GM12878 (cell line): ENCODE measurements at regions not wholly inside any gene's neighbourhood (a gene's known extent, or its start where the extent isn't known, plus 50 kb on each side); places are given as distances from the start of the nearest gene placed in this dataset.

Experiments
- ATAC-seq: fragments of 200-7000 bp; cut with Tn5 transposase; 3 replicates; pipeline ENCODE4 v1.9.1; 2020; ENCODE audit warnings: mild to moderate bottlenecking, moderate library complexity
- BruUV-seq: library from RNA; stranded (reverse); fragments of 400-500 nt; replicated peaks from 2 replicates; lab custom pipeline; 2021; lab: Mats Ljungman, UMichigan
- CTCF ChIA-PET: fragments of 300-600 bp; sonication (Branson Sonifier 250); formaldehyde crosslinking; extraction: SDS; loops from one replicate; lab custom pipeline; 2021; ENCODE audit warnings: inconsistent platforms; lab: Yijun Ruan, JAX
- POLR2A ChIA-PET: fragments of 350-600 bp; formaldehyde crosslinking; extraction: SDS; loops from one replicate; lab custom pipeline; 2021; ENCODE audit warnings: inconsistent platforms; lab: Charles Lee
- RAD21 ChIA-PET: fragments of 300-600 bp; sonication (Branson Sonifier 250); formaldehyde crosslinking; loops from one replicate; lab custom pipeline; 2023; ENCODE audit warnings: antibody characterized with exemption; ENCODE audit not compliant: unreplicated experiment; lab: Charles Lee
- SMC1A ChIA-PET: fragments of 300-600 bp; sonication (Branson Sonifier 250); formaldehyde crosslinking; loops from one replicate; lab custom pipeline; 2023; ENCODE audit not compliant: unreplicated experiment, uncharacterized antibody; lab: Charles Lee
- DNase-seq: peaks from one replicate; pipeline ENCODE4 v3.0.0-alpha.2; 2011; ENCODE audit warnings: low read depth, low spot score
- FAIRE-seq: peaks from 3 replicates; lab custom pipeline; 2011; peaks lifted over from hg19 to GRCh38; lab: Jason Lieb, UNC
- H2AFZ ChIP-seq: 2 replicates; pipeline ENCODE4 v1.6.0; 2011; ENCODE audit warnings: low read depth, low read length, control low read depth; ENCODE audit not compliant: control insufficient read depth
- H3K27ac ChIP-seq: 2 replicates; pipeline ENCODE4 v1.5.1; 2011; ENCODE audit warnings: control low read depth; ENCODE audit not compliant: control insufficient read depth, insufficient read depth
- H3K27me3 ChIP-seq, 2 experiments: replicated peaks in 1 of 2; 2 replicates each; pipeline versions ENCODE4 v1.6.0 to v1.6.1; 2011; ENCODE audit warnings: low read length in 1 of 2; ENCODE audit not compliant: control insufficient read depth in 2 of 2, insufficient read depth in 2 of 2
- H3K36me3 ChIP-seq, 2 experiments: 2 replicates each; pipeline ENCODE4 v1.5.1; 2011; ENCODE audit warnings: low read length in 1 of 2; ENCODE audit not compliant: control insufficient read depth in 2 of 2, insufficient read depth in 2 of 2
- H3K4me1 ChIP-seq: 2 replicates; pipeline ENCODE4 v1.6.1; 2011; ENCODE audit warnings: mild to moderate bottlenecking, low read length, moderate library complexity, mixed read lengths; ENCODE audit not compliant: control insufficient read depth, insufficient read depth
- H3K4me2 ChIP-seq: 2 replicates; pipeline ENCODE4 v1.6.0; 2011; ENCODE audit warnings: control low read depth; ENCODE audit not compliant: control insufficient read depth, insufficient read depth
- H3K4me3 ChIP-seq: fragments of 200-600 bp; sonication (generic); 2 replicates; pipeline ENCODE4 v1.5.1; 2016
- H3K79me2 ChIP-seq: 2 replicates; pipeline ENCODE4 v1.6.0; 2011; ENCODE audit warnings: low read length; ENCODE audit not compliant: control insufficient read depth, insufficient read depth
- H3K9ac ChIP-seq: 2 replicates; pipeline ENCODE4 v1.8.0; 2011; ENCODE audit warnings: low read length, control low read depth, mixed read lengths; ENCODE audit not compliant: control insufficient read depth, insufficient read depth
- H3K9me3 ChIP-seq: replicated peaks from 3 replicates; pipeline ENCODE4 v1.5.1; 2011; ENCODE audit warnings: mild to moderate bottlenecking, low read length; ENCODE audit not compliant: control insufficient read depth, insufficient read depth
- H4K20me1 ChIP-seq: 2 replicates; pipeline ENCODE4 v1.6.0; 2011; ENCODE audit not compliant: control insufficient read depth, insufficient read depth
- ASH2L ChIP-seq: fragments of 300-600, 200-600 bp; sonication (generic); IDR thresholded peaks from 2 replicates; pipeline ENCODE4 v1.6.1; 2017; ENCODE audit warnings: low read depth, mild to moderate bottlenecking, borderline replicate concordance
- BRCA1 ChIP-seq: IDR thresholded peaks from 2 replicates; pipeline ENCODE4 v1.6.1; 2011; ENCODE audit warnings: low read depth, low read length, improper control_type of control experiment
- CREB1 ChIP-seq: IDR thresholded peaks from 2 replicates; pipeline ENCODE4 v1.6.1; 2012; ENCODE audit warnings: low read depth, mild to moderate bottlenecking, inconsistent platforms
- EGR1 ChIP-seq, 2 experiments: IDR thresholded peaks; 1 replicate in 1 of 2; 2 replicates in 1 of 2; pipeline ENCODE4 v1.6.1; 2011 to 2012; ENCODE audit warnings: low read depth in 2 of 2, low read length in 2 of 2, borderline replicate concordance in 1 of 2, mild to moderate bottlenecking in 1 of 2, moderate library complexity in 1 of 2
- EP300 ChIP-seq, 2 experiments: fragments of 150-350 bp in 1 of 2; IDR thresholded peaks; 2 replicates each; pipeline ENCODE4 v1.6.1; 2011 to 2012; ENCODE audit warnings: low read depth in 2 of 2, low read length in 2 of 2, borderline replicate concordance in 1 of 2, improper control_type of control experiment in 1 of 2, inconsistent platforms in 1 of 2; ENCODE audit not compliant: control insufficient read depth in 1 of 2
- KDM1A ChIP-seq: fragments of 200-600 bp; sonication (generic); IDR thresholded peaks from 2 replicates; pipeline ENCODE4 v1.6.1; 2016; ENCODE audit warnings: borderline replicate concordance
- NBN ChIP-seq: fragments of 450-650 bp; IDR thresholded peaks from 2 replicates; pipeline ENCODE4 v1.6.1; 2016
- NR2F1 ChIP-seq: fragments of 450-650 bp; conservative IDR thresholded peaks from 2 replicates; pipeline ENCODE4 v1.6.1; 2017; ENCODE audit warnings: mild to moderate bottlenecking
- POLR2A ChIP-seq: IDR thresholded peaks from 2 replicates; pipeline ENCODE4 v1.6.1; 2011; ENCODE audit warnings: low read depth, mild to moderate bottlenecking, low read length
- POU2F2 ChIP-seq: IDR thresholded peaks from 3 replicates; pipeline ENCODE4 v1.6.1; 2011; ENCODE audit warnings: low read depth, mild to moderate bottlenecking, low read length, borderline replicate concordance
- SMAD1 ChIP-seq: fragments of 450-650 bp; IDR thresholded peaks from 2 replicates; pipeline ENCODE4 v1.6.1; 2018; ENCODE audit warnings: mild to moderate bottlenecking, low read depth; ENCODE audit not compliant: partially characterized antibody
- SREBF2 ChIP-seq: IDR thresholded peaks from 2 replicates; pipeline ENCODE4 v1.6.1; 2012; ENCODE audit warnings: mild to moderate bottlenecking, low read length
- TAF1 ChIP-seq: IDR thresholded peaks from 2 replicates; pipeline ENCODE4 v1.6.1; 2011; ENCODE audit warnings: mild to moderate bottlenecking, low read depth, low read length, borderline replicate concordance
- TARDBP ChIP-seq: IDR thresholded peaks from 2 replicates; pipeline ENCODE4 v1.6.1; 2016; ENCODE audit warnings: borderline replicate concordance
- YY1 ChIP-seq: IDR thresholded peaks from 2 replicates; pipeline ENCODE4 v1.6.1; 2011; ENCODE audit warnings: low read depth, mild to moderate bottlenecking, low read length
- ZNF274 ChIP-seq: IDR thresholded peaks from one replicate; pipeline ENCODE4 v1.8.0; 2011; ENCODE audit not compliant: insufficient read length, insufficient read depth
- WGBS: methylation state at CpG from one replicate; pipeline ENCODE4 v1.1.6; 2016; ENCODE audit warnings: low lambda C conversion rate; ENCODE audit not compliant: insufficient replicate concordance, insufficient coverage; ENCODE audit errors: missing lambda C conversion rate; 5-methylcytosine and 5-hydroxymethylcytosine counted together
- in situ Hi-C: fragments of 300-500 bp; cut with MboI; formaldehyde crosslinking; loops from 9 replicates; pipeline ENCODE4 v1.14.3; 2018; ENCODE audit warnings: mixed read lengths
- intact Hi-C: fragments of 100-400 bp; cut with micrococcal nuclease; formaldehyde crosslinking; loops from one replicate; pipeline ENCODE4 v1.14.2; 2022; ENCODE audit not compliant: unreplicated experiment
- TF ChIP-seq, protein P1 (sequence below): fragments of 450-650 bp; IDR thresholded peaks from 2 replicates; pipeline ENCODE4 v1.6.1; 2014; ENCODE audit warnings: mild to moderate bottlenecking
- TF ChIP-seq, protein P2 (sequence below): fragments of 450-650 bp; IDR thresholded peaks from 2 replicates; pipeline ENCODE4 v1.6.1; 2017; ENCODE audit warnings: mild to moderate bottlenecking

GRCh38 chr9:86500031-86500430, 145.8 kb upstream of the TUT7 start:
- TF ChIP-seq, protein P1, sequence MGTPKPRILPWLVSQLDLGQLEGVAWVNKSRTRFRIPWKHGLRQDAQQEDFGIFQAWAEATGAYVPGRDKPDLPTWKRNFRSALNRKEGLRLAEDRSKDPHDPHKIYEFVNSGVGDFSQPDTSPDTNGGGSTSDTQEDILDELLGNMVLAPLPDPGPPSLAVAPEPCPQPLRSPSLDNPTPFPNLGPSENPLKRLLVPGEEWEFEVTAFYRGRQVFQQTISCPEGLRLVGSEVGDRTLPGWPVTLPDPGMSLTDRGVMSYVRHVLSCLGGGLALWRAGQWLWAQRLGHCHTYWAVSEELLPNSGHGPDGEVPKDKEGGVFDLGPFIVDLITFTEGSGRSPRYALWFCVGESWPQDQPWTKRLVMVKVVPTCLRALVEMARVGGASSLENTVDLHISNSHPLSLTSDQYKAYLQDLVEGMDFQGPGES: no peak
- TF ChIP-seq POU2F2 (no peak), TARDBP (no peak), NBN (no peak), BRCA1 (no peak), CREB1 (no peak), POLR2A (no peak), ASH2L (no peak), NR2F1 (no peak), EGR1 (IDR thresholded peaks at IDR 0.05; ENCODE audit: borderline replicate concordance in 1 of 2, low read depth in 2 of 2, low read length in 2 of 2) (no peak), YY1 (no peak), SREBF2 (no peak), SMAD1 (no peak), KDM1A (no peak), TAF1 (no peak), ZNF274 (no peak), EP300 (IDR thresholded peaks at IDR 0.05; ENCODE audit: borderline replicate concordance in 1 of 2, control insufficient read depth in 1 of 2, low read depth in 2 of 2, low read length in 2 of 2) (no peak)
- TF ChIP-seq, protein P2, sequence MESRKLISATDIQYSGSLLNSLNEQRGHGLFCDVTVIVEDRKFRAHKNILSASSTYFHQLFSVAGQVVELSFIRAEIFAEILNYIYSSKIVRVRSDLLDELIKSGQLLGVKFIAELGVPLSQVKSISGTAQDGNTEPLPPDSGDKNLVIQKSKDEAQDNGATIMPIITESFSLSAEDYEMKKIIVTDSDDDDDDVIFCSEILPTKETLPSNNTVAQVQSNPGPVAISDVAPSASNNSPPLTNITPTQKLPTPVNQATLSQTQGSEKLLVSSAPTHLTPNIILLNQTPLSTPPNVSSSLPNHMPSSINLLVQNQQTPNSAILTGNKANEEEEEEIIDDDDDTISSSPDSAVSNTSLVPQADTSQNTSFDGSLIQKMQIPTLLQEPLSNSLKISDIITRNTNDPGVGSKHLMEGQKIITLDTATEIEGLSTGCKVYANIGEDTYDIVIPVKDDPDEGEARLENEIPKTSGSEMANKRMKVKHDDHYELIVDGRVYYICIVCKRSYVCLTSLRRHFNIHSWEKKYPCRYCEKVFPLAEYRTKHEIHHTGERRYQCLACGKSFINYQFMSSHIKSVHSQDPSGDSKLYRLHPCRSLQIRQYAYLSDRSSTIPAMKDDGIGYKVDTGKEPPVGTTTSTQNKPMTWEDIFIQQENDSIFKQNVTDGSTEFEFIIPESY: no peak
- CTCF ChIA-PET: interaction anchor here (0.8 kb wide), 1 partner anchor 10 kb away, joined by 3 read pairs; no protein-coding TSS in a partner anchor
- H4K20me1 ChIP-seq: no peaks in the 10 kb centered on the region
- no peak for FAIRE-seq
- 0% methylated on average over 1 of the region's 1 CpG for WGBS
- no peak overlapping the region for H3K9ac ChIP-seq
- H3K4me3 ChIP-seq: no peak overlapping the region
- H3K27ac ChIP-seq: no peak overlapping the region
- H3K4me2 ChIP-seq: no peak overlapping the region
- BruUV-seq: no TSS peak
- no peaks in the 10 kb centered on the region for H3K79me2 ChIP-seq
- H3K4me1 ChIP-seq: no peaks in the 10 kb centered on the region
- H3K9me3 ChIP-seq: no peaks in the 10 kb centered on the region
- RAD21 ChIA-PET: no interaction called here
- H2AFZ ChIP-seq: no peak overlapping the region
- no peaks in the 10 kb centered on the region for H3K36me3 ChIP-seq
- SMC1A ChIA-PET: no interaction called here
- no peak for ATAC-seq
- no peak for DNase-seq
- in situ Hi-C loops (no loop called here), intact Hi-C loops (no loop called here)
- no peaks in the 10 kb centered on the region for H3K27me3 ChIP-seq
- POLR2A ChIA-PET: no interaction called here
